ENCODE measurements at regions not wholly inside any gene's neighbourhood (a gene's known extent, or its start where the extent isn't known, plus 50 kb on each side); places are given as distances from the start of the nearest gene placed in this dataset.

DNA sequence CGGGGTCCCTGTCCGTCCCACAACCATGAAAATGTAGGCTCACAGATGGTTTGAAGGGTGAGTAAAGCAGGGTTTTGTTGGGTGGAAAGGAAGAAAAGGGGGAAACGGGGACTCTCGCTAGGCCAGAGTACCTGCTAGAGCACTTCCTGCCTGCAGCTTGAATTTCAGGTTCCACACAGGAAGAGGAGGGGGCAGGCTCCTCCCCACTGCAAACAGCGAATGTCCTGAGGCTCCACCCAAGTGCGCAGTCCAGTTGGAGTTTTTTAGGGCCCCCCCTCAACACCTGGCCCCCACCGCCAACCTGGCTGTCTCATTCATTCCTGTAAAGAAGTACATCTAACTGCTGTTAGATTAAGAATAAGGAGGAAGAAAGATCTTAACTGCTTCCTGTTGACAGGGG lies 414.7 kb downstream of the SH2D4B start:
- no peak for TF ChIP-seq EZH2 (IDR thresholded peaks at IDR 0.05; ENCODE audit: low read depth)
- TF ChIP-seq, protein P1, sequence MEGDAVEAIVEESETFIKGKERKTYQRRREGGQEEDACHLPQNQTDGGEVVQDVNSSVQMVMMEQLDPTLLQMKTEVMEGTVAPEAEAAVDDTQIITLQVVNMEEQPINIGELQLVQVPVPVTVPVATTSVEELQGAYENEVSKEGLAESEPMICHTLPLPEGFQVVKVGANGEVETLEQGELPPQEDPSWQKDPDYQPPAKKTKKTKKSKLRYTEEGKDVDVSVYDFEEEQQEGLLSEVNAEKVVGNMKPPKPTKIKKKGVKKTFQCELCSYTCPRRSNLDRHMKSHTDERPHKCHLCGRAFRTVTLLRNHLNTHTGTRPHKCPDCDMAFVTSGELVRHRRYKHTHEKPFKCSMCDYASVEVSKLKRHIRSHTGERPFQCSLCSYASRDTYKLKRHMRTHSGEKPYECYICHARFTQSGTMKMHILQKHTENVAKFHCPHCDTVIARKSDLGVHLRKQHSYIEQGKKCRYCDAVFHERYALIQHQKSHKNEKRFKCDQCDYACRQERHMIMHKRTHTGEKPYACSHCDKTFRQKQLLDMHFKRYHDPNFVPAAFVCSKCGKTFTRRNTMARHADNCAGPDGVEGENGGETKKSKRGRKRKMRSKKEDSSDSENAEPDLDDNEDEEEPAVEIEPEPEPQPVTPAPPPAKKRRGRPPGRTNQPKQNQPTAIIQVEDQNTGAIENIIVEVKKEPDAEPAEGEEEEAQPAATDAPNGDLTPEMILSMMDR (conservative IDR thresholded peaks at IDR 0.05): no peak
- H4K20me1 ChIP-seq (ENCODE audit: insufficient read depth): no peaks in the 10 kb centered on the region
- BruUV-seq (replicated peaks): no TSS peak
- CTCF ChIA-PET: no interaction called here
- H3K27ac ChIP-seq: no peak overlapping the region
- POLR2A ChIA-PET (ENCODE audit: unreplicated experiment): no interaction called here
- no peak overlapping the region for H3K4me3 ChIP-seq
- no peaks in the 10 kb centered on the region for H3K4me1 ChIP-seq (replicated peaks; ENCODE audit: insufficient read depth)
- H3F3A ChIP-seq (ENCODE audit: insufficient read depth, low read depth): no peaks in the 10 kb centered on the region
- H3K9me3 ChIP-seq (ENCODE audit: insufficient read depth, low read depth): no peaks in the 10 kb centered on the region
- H3K79me2 ChIP-seq (ENCODE audit: low read depth): no peaks in the 10 kb centered on the region
- no peak overlapping the region for H3K4me2 ChIP-seq
- no peak for DNase-seq
- H3K27me3 ChIP-seq (ENCODE audit: insufficient read depth, low read depth): no peaks in the 10 kb centered on the region
- intact Hi-C loops (cut with micrococcal nuclease; ENCODE audit: unreplicated experiment): no loop called here
- no peaks in the 10 kb centered on the region for H3K36me3 ChIP-seq (ENCODE audit: low read depth)
- no peak overlapping the region; the same call in 1 of the 2 replicates for H2AFZ ChIP-seq
- H3K9me2 ChIP-seq (ENCODE audit: insufficient read depth): no peaks in the 10 kb centered on the region

DNA sequence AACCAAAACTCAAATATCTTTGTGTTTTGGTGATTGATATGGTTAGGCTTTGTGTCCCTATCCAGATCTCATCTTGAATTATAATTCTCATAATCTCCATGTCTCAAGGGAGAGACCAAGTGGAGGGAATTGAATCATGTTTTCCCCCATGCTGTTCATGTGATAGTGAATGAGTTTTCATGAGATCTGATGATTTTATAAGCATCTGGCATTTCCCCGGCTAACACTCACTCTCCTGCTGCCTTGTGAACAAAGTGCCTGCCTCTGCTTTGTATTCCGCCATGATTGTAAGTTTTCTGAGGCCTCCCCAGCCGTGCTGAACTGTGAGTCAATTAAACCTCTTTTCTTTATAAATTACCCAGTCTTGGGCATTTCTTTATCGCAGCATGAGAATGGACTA lies 419.5 kb downstream of the SH2D4B start:
- no TSS peak for BruUV-seq (replicated peaks)
- Histone ChIP-seq H3K9me2 (ENCODE audit: insufficient read depth) (no peaks in the 10 kb centered on the region), H3K27me3 (ENCODE audit: insufficient read depth, low read depth) (0 out of 2 replicates have a peak, but pooled peaks cover 4% of the 10 kb centered on the region), H2AFZ (no peak overlapping the region), H3K36me3 (ENCODE audit: low read depth) (no peaks in the 10 kb centered on the region), H4K20me1 (ENCODE audit: insufficient read depth) (no peaks in the 10 kb centered on the region), H3K79me2 (ENCODE audit: low read depth) (no peaks in the 10 kb centered on the region), H3K27ac (no peak overlapping the region), H3K4me2 (no peak overlapping the region), H3K4me1 (replicated peaks; ENCODE audit: insufficient read depth) (no peaks in the 10 kb centered on the region), H3F3A (ENCODE audit: insufficient read depth, low read depth) (no peaks in the 10 kb centered on the region), H3K9me3 (ENCODE audit: insufficient read depth, low read depth) (no peaks in the 10 kb centered on the region), H3K4me3 (no peak overlapping the region)
- intact Hi-C loops (cut with micrococcal nuclease; ENCODE audit: unreplicated experiment): no loop called here
- DNase-seq: no peak
- TF ChIP-seq EZH2 (IDR thresholded peaks at IDR 0.05; ENCODE audit: low read depth): no peak
- TF ChIP-seq, protein P1 (conservative IDR thresholded peaks at IDR 0.05): no peak
- ChIA-PET CTCF (no interaction called here), POLR2A (ENCODE audit: unreplicated experiment) (no interaction called here)

DNA sequence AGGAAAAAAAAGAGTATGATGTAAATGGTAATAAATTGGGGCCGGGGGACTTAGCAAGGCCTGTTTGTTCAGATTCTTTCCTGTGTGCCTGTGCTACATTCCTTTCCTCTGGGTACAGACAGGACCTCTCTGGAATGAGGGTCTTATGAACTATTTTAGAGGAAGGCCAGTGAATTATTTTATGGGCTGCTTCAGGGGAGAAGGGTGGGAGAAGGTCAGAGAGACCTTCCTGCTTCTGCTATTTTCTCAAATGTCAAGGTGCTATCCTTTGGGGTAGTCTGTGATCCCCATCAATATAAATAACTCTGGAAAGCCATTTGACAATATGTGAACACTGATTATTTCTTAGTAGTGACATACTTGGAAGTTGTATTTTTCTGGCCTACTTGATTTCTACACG lies 426.5 kb downstream of the SH2D4B start:
- no TSS peak for BruUV-seq (replicated peaks)
- H3K4me1 ChIP-seq (replicated peaks; ENCODE audit: insufficient read depth): no peaks in the 10 kb centered on the region
- H3K9me3 ChIP-seq (ENCODE audit: insufficient read depth, low read depth): no peaks in the 10 kb centered on the region
- no peak overlapping the region for H3K27ac ChIP-seq
- H3K4me2 ChIP-seq: no peak overlapping the region
- no peaks in the 10 kb centered on the region for H3K36me3 ChIP-seq (ENCODE audit: low read depth)
- DNase-seq: no peak
- CTCF ChIA-PET: no interaction called here
- POLR2A ChIA-PET (ENCODE audit: unreplicated experiment): no interaction called here
- H3K27me3 ChIP-seq (ENCODE audit: insufficient read depth, low read depth): 0 out of 2 replicates have a peak, but pooled peaks cover 4% of the 10 kb centered on the region
- no peaks in the 10 kb centered on the region for H4K20me1 ChIP-seq (ENCODE audit: insufficient read depth)
- TF ChIP-seq EZH2 (IDR thresholded peaks at IDR 0.05; ENCODE audit: low read depth): no peak
- no peaks in the 10 kb centered on the region for H3K9me2 ChIP-seq (ENCODE audit: insufficient read depth)
- no peak overlapping the region for H2AFZ ChIP-seq
- no peaks in the 10 kb centered on the region for H3K79me2 ChIP-seq (ENCODE audit: low read depth)
- no peak overlapping the region for H3K4me3 ChIP-seq
- no peaks in the 10 kb centered on the region for H3F3A ChIP-seq (ENCODE audit: insufficient read depth, low read depth)
- intact Hi-C loops (cut with micrococcal nuclease; ENCODE audit: unreplicated experiment): no loop called here

DNA sequence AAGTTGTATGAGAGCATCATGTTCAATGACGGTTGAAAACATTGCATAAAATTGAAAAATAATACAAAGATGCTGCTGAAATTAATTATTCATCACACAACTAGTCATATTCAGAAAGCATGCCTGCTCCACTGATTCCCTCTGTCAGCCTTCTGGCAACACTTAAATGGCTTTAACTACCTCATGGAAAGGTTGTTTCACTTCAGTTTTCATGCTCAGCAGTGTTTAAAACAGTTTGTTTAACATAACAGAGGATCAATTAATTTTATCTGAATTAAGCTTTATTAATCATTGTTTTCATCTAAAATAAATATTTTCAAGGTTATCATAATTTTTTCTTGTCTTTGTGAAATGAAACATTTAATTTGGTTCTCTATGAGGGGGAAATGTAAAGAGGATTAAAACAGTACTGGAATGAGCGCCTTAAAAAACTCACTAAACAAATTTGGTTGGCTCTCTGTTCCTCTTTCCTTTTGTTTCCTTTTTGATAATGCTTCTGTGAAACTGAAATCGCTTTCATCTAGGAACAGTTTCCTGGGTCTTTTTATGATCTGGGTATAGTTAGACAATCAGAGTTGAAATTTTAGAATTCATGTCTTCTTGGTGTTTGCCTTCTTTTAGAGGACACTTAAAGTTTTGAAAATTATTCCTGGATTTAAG lies 427.4 kb downstream of the SH2D4B start:
- H3K4me2 ChIP-seq: no peak overlapping the region
- H3K79me2 ChIP-seq (ENCODE audit: low read depth): no peaks in the 10 kb centered on the region
- POLR2A ChIA-PET (ENCODE audit: unreplicated experiment): no interaction called here
- CTCF ChIA-PET: no interaction called here
- H3K27me3 ChIP-seq (ENCODE audit: insufficient read depth, low read depth): 0 out of 2 replicates have a peak, but pooled peaks cover 4% of the 10 kb centered on the region
- TF ChIP-seq, protein P1 (conservative IDR thresholded peaks at IDR 0.05): no peak
- TF ChIP-seq EZH2 (IDR thresholded peaks at IDR 0.05; ENCODE audit: low read depth): no peak
- no peak overlapping the region for H3K4me3 ChIP-seq
- H3K36me3 ChIP-seq (ENCODE audit: low read depth): no peaks in the 10 kb centered on the region
- H3K9me3 ChIP-seq (ENCODE audit: insufficient read depth, low read depth): no peaks in the 10 kb centered on the region
- BruUV-seq (replicated peaks): no TSS peak
- H2AFZ ChIP-seq: no peak overlapping the region
- H3F3A ChIP-seq (ENCODE audit: insufficient read depth, low read depth): no peaks in the 10 kb centered on the region
- DNase-seq: no peak
- H3K27ac ChIP-seq: no peak overlapping the region
- H3K4me1 ChIP-seq (replicated peaks; ENCODE audit: insufficient read depth): no peaks in the 10 kb centered on the region
- H3K9me2 ChIP-seq (ENCODE audit: insufficient read depth): no peaks in the 10 kb centered on the region
- no peaks in the 10 kb centered on the region for H4K20me1 ChIP-seq (ENCODE audit: insufficient read depth)
- intact Hi-C loops (cut with micrococcal nuclease; ENCODE audit: unreplicated experiment): no loop called here
